Uterus (tissue), 2 donors: ENCODE measurements at regions not wholly inside any gene's neighbourhood (a gene's known extent, or its start where the extent isn't known, plus 50 kb on each side); places are given as distances from the start of the nearest gene placed in this dataset.

Experiments
- POLR2A ChIP-seq, 2 donors: fragments of 450-650 bp; IDR thresholded peaks; one replicate each; pipeline ENCODE4 v1.6.1; 2016; ENCODE audit warnings: antibody characterized with exemption in 2 of 2, mild to moderate bottlenecking in 1 of 2, moderate library complexity in 1 of 2
- TF ChIP-seq, protein P1 (sequence below), 4 experiments: fragments of 200-600 bp in 2 of 4; fragments of 450-650 bp in 2 of 4; sonication (generic) in 2 of 4; IDR thresholded peaks; one replicate each; pipeline ENCODE4 v1.5.1; 2016 to 2019; ENCODE audit warnings: antibody characterized with exemption in 4 of 4, mild to moderate bottlenecking in 2 of 4, moderate library complexity in 1 of 4

DNA sequence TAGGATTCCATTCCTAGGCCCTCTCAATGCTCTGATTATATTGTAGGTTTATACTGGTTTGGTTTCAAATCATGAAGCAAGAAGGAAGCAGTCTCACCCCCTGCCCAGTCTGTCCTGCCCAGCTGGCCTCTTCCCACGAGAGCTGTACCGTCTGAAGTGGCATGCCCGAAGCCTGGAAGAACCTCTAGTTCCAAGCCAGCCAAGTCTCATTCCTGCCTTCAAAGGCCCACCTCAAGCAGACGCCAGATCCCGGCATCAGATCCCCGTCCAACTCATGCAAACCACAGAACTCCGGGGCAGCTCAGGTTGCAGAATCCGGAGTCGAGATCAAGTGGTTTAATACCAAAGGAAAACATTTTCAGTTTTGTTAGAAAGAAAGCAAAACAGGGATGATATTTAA, 234.4 kb downstream of the LPIN1 start:
- TF ChIP-seq, protein P1, sequence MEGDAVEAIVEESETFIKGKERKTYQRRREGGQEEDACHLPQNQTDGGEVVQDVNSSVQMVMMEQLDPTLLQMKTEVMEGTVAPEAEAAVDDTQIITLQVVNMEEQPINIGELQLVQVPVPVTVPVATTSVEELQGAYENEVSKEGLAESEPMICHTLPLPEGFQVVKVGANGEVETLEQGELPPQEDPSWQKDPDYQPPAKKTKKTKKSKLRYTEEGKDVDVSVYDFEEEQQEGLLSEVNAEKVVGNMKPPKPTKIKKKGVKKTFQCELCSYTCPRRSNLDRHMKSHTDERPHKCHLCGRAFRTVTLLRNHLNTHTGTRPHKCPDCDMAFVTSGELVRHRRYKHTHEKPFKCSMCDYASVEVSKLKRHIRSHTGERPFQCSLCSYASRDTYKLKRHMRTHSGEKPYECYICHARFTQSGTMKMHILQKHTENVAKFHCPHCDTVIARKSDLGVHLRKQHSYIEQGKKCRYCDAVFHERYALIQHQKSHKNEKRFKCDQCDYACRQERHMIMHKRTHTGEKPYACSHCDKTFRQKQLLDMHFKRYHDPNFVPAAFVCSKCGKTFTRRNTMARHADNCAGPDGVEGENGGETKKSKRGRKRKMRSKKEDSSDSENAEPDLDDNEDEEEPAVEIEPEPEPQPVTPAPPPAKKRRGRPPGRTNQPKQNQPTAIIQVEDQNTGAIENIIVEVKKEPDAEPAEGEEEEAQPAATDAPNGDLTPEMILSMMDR (IDR thresholded peaks at IDR 0.05): no peak
- no peak for TF ChIP-seq POLR2A (IDR thresholded peaks at IDR 0.05)
